Liver (tissue), 8 donors: ENCODE measurements at regions not wholly inside any gene's neighbourhood (a gene's known extent, or its start where the extent isn't known, plus 50 kb on each side); places are given as distances from the start of the nearest gene placed in this dataset.
"Not testable (repeated sequence)": the region's sequence is repeated elsewhere in the genome, so short reads cannot be mapped to it uniquely, and the experiment has no call there.

Experiments used
- DNase-seq: peaks from one replicate; pipeline ENCODE4 v3.0.0-alpha.2; 2017; ENCODE audit warnings: low spot score
- H3K27ac ChIP-seq, 2 donors: one replicate each; pipeline ENCODE4 v1.7.0; 2013; ENCODE audit warnings: inconsistent platforms in 2 of 2, low read length in 2 of 2, control low read depth in 1 of 2, low read depth in 1 of 2, mild to moderate bottlenecking in 1 of 2
- H3K27me3 ChIP-seq, 4 donors: one replicate each; pipeline versions ENCODE4 v1.6.1 to v1.7.0; 2013; ENCODE audit warnings: low read length in 3 of 4, inconsistent platforms in 1 of 4, mild to moderate bottlenecking in 1 of 4, moderate library complexity in 1 of 4; ENCODE audit not compliant: control insufficient read depth in 4 of 4, insufficient read depth in 4 of 4
- H3K36me3 ChIP-seq, 4 donors: one replicate each; pipeline versions ENCODE4 v1.6.1 to v1.7.0; 2013; ENCODE audit warnings: low read length in 3 of 4, mild to moderate bottlenecking in 3 of 4, low read depth in 1 of 4, moderate library complexity in 1 of 4; ENCODE audit not compliant: control insufficient read depth in 4 of 4, insufficient read depth in 3 of 4
- H3K4me1 ChIP-seq, 4 donors: one replicate each; pipeline versions ENCODE4 v1.6.1 to v1.7.0; 2013; ENCODE audit warnings: low read length in 3 of 4, mild to moderate bottlenecking in 3 of 4, moderate library complexity in 1 of 4; ENCODE audit not compliant: control insufficient read depth in 4 of 4, insufficient read depth in 4 of 4
- H3K4me3 ChIP-seq, 3 donors: one replicate each; pipeline versions ENCODE4 v1.6.1 to v1.7.0; 2013; ENCODE audit warnings: low read length in 3 of 3, control low read depth in 1 of 3, low read depth in 1 of 3, mild to moderate bottlenecking in 1 of 3
- H3K9ac ChIP-seq, 2 donors: one replicate each; pipeline ENCODE4 v1.7.0; 2013; ENCODE audit warnings: low read length in 2 of 2, mild to moderate bottlenecking in 2 of 2, moderate library complexity in 2 of 2, control low read depth in 1 of 2, low read depth in 1 of 2
- H3K9me3 ChIP-seq, 4 donors: one replicate each; pipeline versions ENCODE4 v1.6.1 to v1.7.0; 2013; ENCODE audit warnings: low read length in 3 of 4; ENCODE audit not compliant: control insufficient read depth in 4 of 4
- CTCF ChIP-seq: fragments of 150-350 bp; IDR thresholded peaks from 2 replicates; pipeline ENCODE4 v1.5.1; 2017; ENCODE audit warnings: improper control_type of control experiment, low read depth, low read length; ENCODE audit not compliant: missing input control
- EGR1 ChIP-seq, 2 donors: IDR thresholded peaks; 2 replicates each; pipeline ENCODE4 v1.6.1; 2016 to 2018; ENCODE audit warnings: antibody characterized with exemption in 2 of 2, low read depth in 2 of 2
- FOXA1 ChIP-seq: IDR thresholded peaks from 2 replicates; pipeline ENCODE4 v1.6.1; 2016; ENCODE audit warnings: antibody characterized with exemption
- FOXA2 ChIP-seq: IDR thresholded peaks from 2 replicates; pipeline ENCODE4 v1.6.1; 2016; ENCODE audit warnings: antibody characterized with exemption
- GABPA ChIP-seq, 2 donors: IDR thresholded peaks in 1 of 2; conservative IDR thresholded peaks in 1 of 2; 2 replicates each; pipeline ENCODE4 v1.6.1; 2016; ENCODE audit warnings: antibody characterized with exemption in 2 of 2, mild to moderate bottlenecking in 1 of 2, moderate library complexity in 1 of 2
- HNF4A ChIP-seq, 2 donors: conservative IDR thresholded peaks; 2 replicates each; pipeline ENCODE4 v1.6.1; 2016; ENCODE audit warnings: antibody characterized with exemption in 2 of 2, mild to moderate bottlenecking in 2 of 2
- HNF4G ChIP-seq: IDR thresholded peaks from 2 replicates; pipeline ENCODE4 v1.6.1; 2016; ENCODE audit warnings: antibody characterized with exemption
- JUND ChIP-seq, 2 donors: IDR thresholded peaks; 2 replicates each; pipeline ENCODE4 v1.6.1; 2016; ENCODE audit warnings: antibody characterized with exemption in 2 of 2
- MAX ChIP-seq: IDR thresholded peaks from 2 replicates; pipeline ENCODE4 v1.6.1; 2016; ENCODE audit warnings: antibody characterized with exemption
- NR2F2 ChIP-seq: IDR thresholded peaks from 2 replicates; pipeline ENCODE4 v1.6.1; 2016; ENCODE audit warnings: antibody characterized with exemption
- RAD21 ChIP-seq, 2 donors: IDR thresholded peaks; 2 replicates each; pipeline ENCODE4 v1.6.1; 2016; ENCODE audit warnings: antibody characterized with exemption in 2 of 2, mild to moderate bottlenecking in 2 of 2
- RXRA ChIP-seq, 2 donors: IDR thresholded peaks; 2 replicates each; pipeline ENCODE4 v1.6.1; 2017 to 2018; ENCODE audit warnings: antibody characterized with exemption in 2 of 2, mild to moderate bottlenecking in 1 of 2
- SP1 ChIP-seq: IDR thresholded peaks from 2 replicates; pipeline ENCODE4 v1.6.1; 2018; ENCODE audit warnings: antibody characterized with exemption, mild to moderate bottlenecking
- TAF1 ChIP-seq: conservative IDR thresholded peaks from 2 replicates; pipeline ENCODE4 v1.6.1; 2016; ENCODE audit warnings: antibody characterized with exemption, mild to moderate bottlenecking
- YY1 ChIP-seq: IDR thresholded peaks from 2 replicates; pipeline ENCODE4 v1.6.1; 2016; ENCODE audit warnings: antibody characterized with exemption, mild to moderate bottlenecking
- WGBS: extraction: QIAGEN DNeasy Blood & Tissue Kit; methylation state at CpG from one replicate; pipeline ENCODE4 v1.1.7; 2013; 5-methylcytosine and 5-hydroxymethylcytosine counted together
- TF ChIP-seq, protein P1 (sequence below): IDR thresholded peaks from 2 replicates; pipeline ENCODE4 v1.6.1; 2016; ENCODE audit warnings: antibody characterized with exemption
- TF ChIP-seq, protein P2 (sequence below): IDR thresholded peaks from 2 replicates; pipeline ENCODE4 v1.6.1; 2016; ENCODE audit warnings: antibody characterized with exemption, mild to moderate bottlenecking
- donor health status: healthy.
- donor health status: healthy.
- donor health status: healthy.
- donor health status: healthy.
- donor health status: healthy.

GRCh38 chr6:134805168-134805567 lies 144.7 kb downstream of the ALDH8A1 start:
- TF ChIP-seq FOXA1 (no peak), RAD21 (IDR thresholded peaks at IDR 0.05) (no peak), JUND (IDR thresholded peaks at IDR 0.05) (no peak), CTCF (no peak), NR2F2 (no peak), HNF4A (conservative IDR thresholded peaks at IDR 0.05) (no peak), SP1 (no peak), MAX (no peak)
- TF ChIP-seq, protein P1, sequence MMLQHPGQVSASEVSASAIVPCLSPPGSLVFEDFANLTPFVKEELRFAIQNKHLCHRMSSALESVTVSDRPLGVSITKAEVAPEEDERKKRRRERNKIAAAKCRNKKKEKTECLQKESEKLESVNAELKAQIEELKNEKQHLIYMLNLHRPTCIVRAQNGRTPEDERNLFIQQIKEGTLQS = no peak
- H3K4me3 ChIP-seq = no peak overlapping the region
- H3K27me3 ChIP-seq = no peaks in the 10 kb centered on the region
- no peaks in the 10 kb centered on the region for H3K36me3 ChIP-seq
- DNase-seq = no peak
- no peaks in the 10 kb centered on the region for H3K4me1 ChIP-seq
- no peak overlapping the region for H3K9ac ChIP-seq
- no peak overlapping the region for H3K27ac ChIP-seq
- WGBS = 66% methylated on average over 6 of the region's 6 CpGs
- H3K9me3 ChIP-seq = no peaks in the 10 kb centered on the region

DNA sequence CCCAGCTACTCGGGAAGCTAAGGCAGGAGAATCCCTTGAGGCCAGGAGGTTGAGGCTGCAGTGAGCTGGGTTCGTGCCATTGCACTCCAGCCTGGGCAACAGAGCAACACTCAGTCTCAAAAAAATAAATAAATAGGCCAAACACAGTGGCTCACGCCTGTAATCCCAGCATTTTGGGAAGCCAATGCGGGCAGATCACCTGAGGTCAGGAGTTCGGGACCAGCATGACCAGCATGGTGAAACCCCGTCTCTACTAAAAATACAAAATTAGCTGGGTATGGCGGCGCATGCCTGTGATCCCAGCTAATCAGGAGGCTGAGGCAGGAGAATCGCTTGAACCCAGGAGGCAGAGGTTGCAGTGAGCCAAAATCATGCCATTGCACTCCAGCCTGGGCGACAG lies 145.6 kb downstream of the ALDH8A1 start:
- WGBS = 95% methylated on average over 10 of the region's 10 CpGs
- H3K27ac ChIP-seq, H3K9ac ChIP-seq, H3K4me1 ChIP-seq, H3K9me3 ChIP-seq, H3K4me3 ChIP-seq, H3K36me3 ChIP-seq, H3K27me3 ChIP-seq, DNase-seq: not testable (repeated sequence)

- Histone ChIP-seq H3K4me1 (no peaks in the 10 kb centered on the region), H3K9ac (no peak overlapping the region), H3K27me3 (no peaks in the 10 kb centered on the region), H3K9me3 (no peaks in the 10 kb centered on the region), H3K27ac (no peak overlapping the region), H3K36me3 (no peaks in the 10 kb centered on the region), H3K4me3 (no peak overlapping the region)
- no peak for TF ChIP-seq SP1
- TF ChIP-seq NR2F2 = no peak
- TF ChIP-seq FOXA2 = no peak
- TF ChIP-seq GABPA (IDR thresholded peaks at IDR 0.05 in 1 of 2, conservative IDR thresholded peaks at IDR 0.05 in 1 of 2) = no peak
- TF ChIP-seq MAX = no peak
- TF ChIP-seq JUND (IDR thresholded peaks at IDR 0.05) = no peak
- no peak for TF ChIP-seq CTCF
- no peak for TF ChIP-seq FOXA1
- no peak for TF ChIP-seq HNF4A (conservative IDR thresholded peaks at IDR 0.05)
- TF ChIP-seq, protein P1 = no peak
- TF ChIP-seq EGR1 (IDR thresholded peaks at IDR 0.05; ENCODE audit: low read depth in 2 of 2) = no peak
- no peak for TF ChIP-seq RXRA (IDR thresholded peaks at IDR 0.05)
- TF ChIP-seq RAD21 (IDR thresholded peaks at IDR 0.05) = no peak
- TF ChIP-seq HNF4G = no peak
- no peak for TF ChIP-seq TAF1
- TF ChIP-seq, protein P2, sequence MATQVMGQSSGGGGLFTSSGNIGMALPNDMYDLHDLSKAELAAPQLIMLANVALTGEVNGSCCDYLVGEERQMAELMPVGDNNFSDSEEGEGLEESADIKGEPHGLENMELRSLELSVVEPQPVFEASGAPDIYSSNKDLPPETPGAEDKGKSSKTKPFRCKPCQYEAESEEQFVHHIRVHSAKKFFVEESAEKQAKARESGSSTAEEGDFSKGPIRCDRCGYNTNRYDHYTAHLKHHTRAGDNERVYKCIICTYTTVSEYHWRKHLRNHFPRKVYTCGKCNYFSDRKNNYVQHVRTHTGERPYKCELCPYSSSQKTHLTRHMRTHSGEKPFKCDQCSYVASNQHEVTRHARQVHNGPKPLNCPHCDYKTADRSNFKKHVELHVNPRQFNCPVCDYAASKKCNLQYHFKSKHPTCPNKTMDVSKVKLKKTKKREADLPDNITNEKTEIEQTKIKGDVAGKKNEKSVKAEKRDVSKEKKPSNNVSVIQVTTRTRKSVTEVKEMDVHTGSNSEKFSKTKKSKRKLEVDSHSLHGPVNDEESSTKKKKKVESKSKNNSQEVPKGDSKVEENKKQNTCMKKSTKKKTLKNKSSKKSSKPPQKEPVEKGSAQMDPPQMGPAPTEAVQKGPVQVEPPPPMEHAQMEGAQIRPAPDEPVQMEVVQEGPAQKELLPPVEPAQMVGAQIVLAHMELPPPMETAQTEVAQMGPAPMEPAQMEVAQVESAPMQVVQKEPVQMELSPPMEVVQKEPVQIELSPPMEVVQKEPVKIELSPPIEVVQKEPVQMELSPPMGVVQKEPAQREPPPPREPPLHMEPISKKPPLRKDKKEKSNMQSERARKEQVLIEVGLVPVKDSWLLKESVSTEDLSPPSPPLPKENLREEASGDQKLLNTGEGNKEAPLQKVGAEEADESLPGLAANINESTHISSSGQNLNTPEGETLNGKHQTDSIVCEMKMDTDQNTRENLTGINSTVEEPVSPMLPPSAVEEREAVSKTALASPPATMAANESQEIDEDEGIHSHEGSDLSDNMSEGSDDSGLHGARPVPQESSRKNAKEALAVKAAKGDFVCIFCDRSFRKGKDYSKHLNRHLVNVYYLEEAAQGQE = no peak
- TF ChIP-seq YY1 = no peak
- WGBS = 95% methylated on average over 5 of the region's 5 CpGs
- DNase-seq = no peak
These were observed 147.4 kb downstream of the ALDH8A1 start for GRCh38 chr6:134802426-134803058.
